Testis (tissue), 2 donors: ENCODE measurements at regions not wholly inside any gene's neighbourhood (a gene's known extent, or its start where the extent isn't known, plus 50 kb on each side); places are given as distances from the start of the nearest gene placed in this dataset.

ENCODE experiments used
- DNase-seq: peaks from one replicate; pipeline ENCODE4 v3.0.0-alpha.2; 2019
- H3K27ac ChIP-seq, 2 donors: fragments of 200-600 bp; sonication (generic); one replicate each; pipeline ENCODE4 v1.5.1; 2019
- H3K27me3 ChIP-seq: fragments of 200-600 bp; sonication (generic); one replicate; pipeline ENCODE4 v1.5.1; 2019
- H3K36me3 ChIP-seq: fragments of 200-600 bp; sonication (generic); one replicate; pipeline ENCODE4 v1.5.1; 2017; ENCODE audit warnings: low read depth; ENCODE audit errors: missing control alignments
- H3K4me1 ChIP-seq: fragments of 200-600 bp; sonication (generic); one replicate; pipeline ENCODE4 v1.5.1; 2019
- H3K4me3 ChIP-seq, 2 donors: fragments of 200-600 bp; sonication (generic); one replicate each; pipeline ENCODE4 v1.5.1; 2017 to 2019
- H3K9me3 ChIP-seq: fragments of 200-600 bp; sonication (generic); one replicate; pipeline ENCODE4 v1.5.1; 2017
- POLR2A ChIP-seq: fragments of 450-650 bp; IDR thresholded peaks from one replicate; pipeline ENCODE4 v1.6.1; 2017; ENCODE audit warnings: antibody characterized with exemption, mild to moderate bottlenecking, moderate library complexity
- WGBS, 2 donors: methylation state at CpG; one replicate each; pipeline ENCODE4 v1.1.5; 2018; 5-methylcytosine and 5-hydroxymethylcytosine counted together
- intact Hi-C: fragments of 100-400 bp; cut with DNase I; formaldehyde crosslinking; loops from one replicate; pipeline ENCODE4 v1.15.1; 2023; ENCODE audit warnings: low total_unique reads
- TF ChIP-seq, protein P1 (sequence below), 3 experiments: fragments of 450-650 bp in 2 of 3; fragments of 200-600 bp in 1 of 3; sonication (generic) in 1 of 3; IDR thresholded peaks; one replicate each; pipeline ENCODE4 v1.5.1; 2016 to 2019; ENCODE audit warnings: antibody characterized with exemption in 3 of 3, mild to moderate bottlenecking in 2 of 3, moderate library complexity in 1 of 3

DNA sequence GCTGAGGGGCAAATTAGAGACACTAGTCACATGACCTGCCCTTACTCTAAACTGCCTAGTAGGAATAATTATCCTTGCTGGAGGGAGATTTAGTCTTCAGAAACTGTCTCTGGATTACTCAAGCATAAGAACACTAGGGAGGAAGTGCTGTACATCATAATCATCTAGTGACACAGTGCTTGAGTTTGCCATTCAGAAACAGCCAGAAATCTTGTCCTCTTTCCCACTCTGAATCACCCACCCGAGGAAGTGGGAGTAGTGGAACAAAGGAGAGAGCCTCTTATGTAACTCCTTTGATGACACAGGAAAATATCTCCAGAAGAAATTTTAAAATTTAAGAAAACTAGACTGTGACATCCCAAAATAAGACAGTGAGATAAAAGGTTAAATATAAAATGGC is 69.3 kb upstream of the PCDH19 start:
- Histone ChIP-seq H3K9me3 (no peaks in the 10 kb centered on the region), H3K4me3 (no peak overlapping the region), H3K27ac (no peak overlapping the region), H3K4me1 (no peaks in the 10 kb centered on the region), H3K36me3 (no peaks in the 10 kb centered on the region), H3K27me3 (no peaks in the 10 kb centered on the region)
- WGBS, 2 donors = 47 to 57% methylated on average over 1 of the region's 1 CpG
- DNase-seq = no peak
- no peak for TF ChIP-seq POLR2A
- TF ChIP-seq, protein P1, sequence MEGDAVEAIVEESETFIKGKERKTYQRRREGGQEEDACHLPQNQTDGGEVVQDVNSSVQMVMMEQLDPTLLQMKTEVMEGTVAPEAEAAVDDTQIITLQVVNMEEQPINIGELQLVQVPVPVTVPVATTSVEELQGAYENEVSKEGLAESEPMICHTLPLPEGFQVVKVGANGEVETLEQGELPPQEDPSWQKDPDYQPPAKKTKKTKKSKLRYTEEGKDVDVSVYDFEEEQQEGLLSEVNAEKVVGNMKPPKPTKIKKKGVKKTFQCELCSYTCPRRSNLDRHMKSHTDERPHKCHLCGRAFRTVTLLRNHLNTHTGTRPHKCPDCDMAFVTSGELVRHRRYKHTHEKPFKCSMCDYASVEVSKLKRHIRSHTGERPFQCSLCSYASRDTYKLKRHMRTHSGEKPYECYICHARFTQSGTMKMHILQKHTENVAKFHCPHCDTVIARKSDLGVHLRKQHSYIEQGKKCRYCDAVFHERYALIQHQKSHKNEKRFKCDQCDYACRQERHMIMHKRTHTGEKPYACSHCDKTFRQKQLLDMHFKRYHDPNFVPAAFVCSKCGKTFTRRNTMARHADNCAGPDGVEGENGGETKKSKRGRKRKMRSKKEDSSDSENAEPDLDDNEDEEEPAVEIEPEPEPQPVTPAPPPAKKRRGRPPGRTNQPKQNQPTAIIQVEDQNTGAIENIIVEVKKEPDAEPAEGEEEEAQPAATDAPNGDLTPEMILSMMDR (IDR thresholded peaks at IDR 0.05) = no peak
- intact Hi-C loops = no loop called here

DNA sequence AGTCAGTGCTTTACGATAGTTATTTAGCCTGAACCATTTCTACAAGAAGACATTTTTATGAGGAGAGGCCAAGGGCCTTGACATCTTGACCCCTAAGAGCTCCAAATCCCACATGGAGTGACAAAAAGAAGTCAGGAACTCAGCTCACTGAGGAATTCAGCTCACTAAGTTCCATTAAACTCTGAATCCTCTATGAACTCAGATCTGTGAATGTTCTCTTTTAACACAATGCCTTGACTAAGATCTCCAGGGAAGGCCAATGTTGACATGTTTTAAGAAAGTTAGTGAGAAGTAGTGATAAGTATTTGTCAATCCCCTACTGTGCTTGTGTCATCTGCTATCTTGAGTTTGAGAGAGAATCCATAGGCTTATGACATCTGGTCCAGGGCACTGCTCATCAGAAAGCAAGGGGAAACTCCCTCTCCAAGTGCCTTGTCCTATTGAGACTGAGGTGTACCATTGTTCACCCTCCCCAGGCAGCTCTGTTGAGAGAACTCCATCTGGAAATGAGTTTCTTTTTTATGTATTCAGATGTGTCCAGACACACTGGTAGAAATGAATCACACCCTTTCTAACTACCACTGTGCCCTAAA is 68.7 kb upstream of the PCDH19 start:
- H3K27ac ChIP-seq = no peak overlapping the region
- no peaks in the 10 kb centered on the region for H3K27me3 ChIP-seq
- H3K36me3 ChIP-seq = no peaks in the 10 kb centered on the region
- TF ChIP-seq, protein P1 (IDR thresholded peaks at IDR 0.05) = no peak
- TF ChIP-seq POLR2A = no peak
- H3K4me3 ChIP-seq = no peak overlapping the region
- intact Hi-C loops = no loop called here
- H3K4me1 ChIP-seq = no peaks in the 10 kb centered on the region
- WGBS, 2 donors = 42 to 44% methylated on average over 1 of the region's 1 CpG
- H3K9me3 ChIP-seq = no peaks in the 10 kb centered on the region
- no peak for DNase-seq

DNA sequence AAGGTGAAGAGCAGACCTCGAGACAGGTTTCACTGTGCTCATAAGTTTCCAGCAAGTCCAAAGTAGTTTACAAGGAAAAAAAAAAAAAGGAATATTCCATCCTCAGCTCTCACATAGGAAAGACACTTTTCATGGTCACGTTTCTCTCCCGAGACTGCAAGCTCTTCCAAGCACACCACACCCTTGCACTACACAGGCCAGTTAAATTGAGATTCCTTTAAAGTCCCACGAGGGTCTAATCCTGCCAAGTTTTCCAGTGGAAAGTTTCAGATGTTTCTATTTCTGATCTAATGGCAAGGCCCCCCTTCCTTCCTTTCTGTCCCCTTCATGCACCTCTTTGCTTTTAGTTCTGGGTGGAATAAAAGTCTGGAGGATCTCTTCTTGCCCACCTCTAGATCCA is 67.9 kb upstream of the PCDH19 start:
- Histone ChIP-seq H3K9me3 (no peaks in the 10 kb centered on the region), H3K4me3 (no peak overlapping the region), H3K36me3 (no peaks in the 10 kb centered on the region), H3K27ac (peak overlapping the region in 1 of 2 donors; percentile 59), H3K4me1 (no peaks in the 10 kb centered on the region), H3K27me3 (no peaks in the 10 kb centered on the region)
- DNase-seq = peak; percentile 30
- TF ChIP-seq, protein P1 (IDR thresholded peaks at IDR 0.05) = no peak
- TF ChIP-seq POLR2A = no peak
- WGBS, 2 donors = 44 to 45% methylated on average over 4 of the region's 4 CpGs
- intact Hi-C loops = no loop called here

DNA sequence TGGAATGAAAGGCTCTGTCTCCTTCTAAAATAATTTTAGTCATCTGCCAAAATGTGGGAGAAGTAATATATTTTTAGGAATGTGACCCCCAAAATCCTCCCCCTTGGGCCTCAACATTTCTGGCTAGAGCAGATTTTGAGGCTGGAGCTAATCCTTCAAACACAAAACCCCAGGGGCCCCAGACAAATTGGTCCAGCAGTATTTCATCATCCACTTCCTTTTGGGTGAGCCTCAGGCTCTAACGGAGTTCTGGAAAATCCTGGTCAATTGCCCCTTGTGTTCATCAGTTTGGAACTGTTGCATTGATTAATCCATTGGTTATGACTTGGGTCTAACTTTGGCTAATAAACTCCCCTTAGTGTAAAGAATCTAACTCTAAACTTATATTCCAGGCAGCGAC is 67.4 kb upstream of the PCDH19 start:
- 58 to 74% methylated on average over 2 of the region's 2 CpGs for WGBS, 2 donors

More for the DNA sequence above, 67.4 kb upstream of the PCDH19 start:
- Histone ChIP-seq H3K9me3 (no peaks in the 10 kb centered on the region), H3K4me3 (no peak overlapping the region), H3K27ac (peak overlapping the region in 1 of 2 donors; percentile 59), H3K36me3 (no peaks in the 10 kb centered on the region), H3K4me1 (no peaks in the 10 kb centered on the region), H3K27me3 (no peaks in the 10 kb centered on the region)
- DNase-seq = peak; percentile 15
- intact Hi-C loops = no loop called here
- TF ChIP-seq, protein P1 (IDR thresholded peaks at IDR 0.05) = no peak
- no peak for TF ChIP-seq POLR2A
